GM19025 (cell line): ENCODE measurements at regions not wholly inside any gene's neighbourhood (a gene's known extent, or its start where the extent isn't known, plus 50 kb on each side); places are given as distances from the start of the nearest gene placed in this dataset.
"Not testable (repeated sequence)": the region's sequence is repeated elsewhere in the genome, so short reads cannot be mapped to it uniquely, and the experiment has no call there.

Experiments
- ATAC-seq: cut with Tn5 transposase; IDR thresholded peaks from one replicate; pipeline ENCODE4 v1.9.1; 2021; ENCODE audit warnings: mild to moderate bottlenecking, low read depth, moderate library complexity; ENCODE audit not compliant: unreplicated experiment

DNA sequence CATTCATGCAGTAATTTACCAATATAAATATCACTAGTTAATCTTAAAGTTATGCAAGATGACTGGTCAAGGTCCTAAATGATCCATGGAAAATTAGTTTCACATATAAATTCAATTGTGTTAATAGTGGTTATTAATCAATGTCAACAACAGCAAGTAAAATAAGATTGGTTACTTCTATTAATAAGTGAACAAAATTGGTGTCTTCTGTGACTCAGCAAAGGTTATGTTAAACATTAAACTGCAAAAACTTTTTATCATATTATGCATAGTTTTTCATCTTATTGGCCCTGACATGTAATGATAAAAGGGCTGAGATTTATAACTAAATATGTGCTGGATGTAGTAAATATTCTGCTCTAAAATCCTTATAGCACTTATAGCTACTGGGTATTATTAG lies 359.0 kb upstream of the UBE2E3 start:
- no peak for ATAC-seq

DNA sequence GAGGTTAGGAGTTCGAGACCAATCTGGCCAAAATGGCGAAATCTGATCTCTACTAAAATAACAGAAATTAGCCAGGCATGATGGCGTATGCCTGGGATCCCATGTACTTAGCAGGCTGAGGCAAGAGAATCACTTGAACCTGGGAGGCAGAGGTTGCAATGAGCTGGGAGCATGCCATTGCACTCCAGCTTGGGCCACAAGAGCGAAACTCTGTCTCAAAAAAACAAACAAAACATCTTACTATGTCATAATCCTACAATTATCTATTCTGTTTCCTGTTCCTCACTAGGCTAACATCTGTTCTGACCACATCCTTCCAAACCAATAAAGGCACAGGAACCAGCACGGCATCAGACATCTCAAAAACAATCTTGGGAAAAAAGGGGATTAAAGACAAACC lies 361.8 kb upstream of the UBE2E3 start:
- no peak for ATAC-seq

DNA sequence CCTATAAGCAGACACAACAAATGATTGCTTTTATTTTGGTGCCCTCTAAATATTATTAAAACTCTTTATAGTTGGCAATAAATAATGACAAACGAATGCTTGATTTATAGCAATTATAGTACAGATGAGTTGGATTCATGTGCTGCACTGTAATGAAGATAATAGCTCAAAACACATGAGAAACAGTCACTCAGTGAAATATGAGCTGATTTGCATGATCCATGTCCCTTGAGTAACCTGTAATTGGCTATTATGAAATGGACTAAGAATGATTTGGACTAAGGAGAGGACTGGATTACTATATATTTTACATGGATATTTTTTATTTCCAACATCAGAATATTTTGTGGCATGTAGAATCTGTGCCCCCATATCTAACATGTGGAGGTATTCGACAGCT lies 365.6 kb upstream of the UBE2E3 start:
- no peak for ATAC-seq

DNA sequence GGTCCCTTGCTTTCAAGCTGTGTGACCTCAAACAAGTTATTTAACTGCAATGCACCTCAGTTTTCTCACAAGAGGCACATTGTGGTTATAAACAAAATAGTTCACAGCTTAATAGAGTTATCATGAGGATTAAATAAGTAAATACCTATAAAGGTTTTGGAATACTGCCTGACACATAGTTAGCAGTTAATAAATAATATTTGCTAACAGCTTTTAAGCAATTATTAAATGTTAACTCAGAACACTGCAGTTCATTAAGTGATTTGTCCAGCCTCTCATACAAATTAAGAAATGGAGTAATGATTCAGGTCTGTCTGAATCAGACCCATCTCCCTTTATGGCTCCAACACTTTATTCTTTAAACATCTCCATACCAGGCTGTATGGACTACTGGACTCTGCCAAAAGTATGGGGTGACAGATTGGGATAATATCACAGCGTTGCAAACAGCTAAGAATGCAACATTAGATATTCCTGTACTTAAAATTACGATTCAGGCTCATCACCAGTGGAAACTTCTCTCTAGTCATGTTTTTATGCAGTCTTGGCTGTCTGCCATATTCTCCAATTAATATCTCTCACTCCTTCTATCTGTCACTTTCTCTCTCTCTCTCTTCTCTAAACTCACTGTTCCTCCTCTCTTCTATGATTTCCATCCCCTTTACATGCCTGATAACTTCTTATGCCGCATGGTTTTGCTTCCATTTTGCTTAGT lies 370.6 kb upstream of the UBE2E3 start:
- ATAC-seq: no peak

DNA sequence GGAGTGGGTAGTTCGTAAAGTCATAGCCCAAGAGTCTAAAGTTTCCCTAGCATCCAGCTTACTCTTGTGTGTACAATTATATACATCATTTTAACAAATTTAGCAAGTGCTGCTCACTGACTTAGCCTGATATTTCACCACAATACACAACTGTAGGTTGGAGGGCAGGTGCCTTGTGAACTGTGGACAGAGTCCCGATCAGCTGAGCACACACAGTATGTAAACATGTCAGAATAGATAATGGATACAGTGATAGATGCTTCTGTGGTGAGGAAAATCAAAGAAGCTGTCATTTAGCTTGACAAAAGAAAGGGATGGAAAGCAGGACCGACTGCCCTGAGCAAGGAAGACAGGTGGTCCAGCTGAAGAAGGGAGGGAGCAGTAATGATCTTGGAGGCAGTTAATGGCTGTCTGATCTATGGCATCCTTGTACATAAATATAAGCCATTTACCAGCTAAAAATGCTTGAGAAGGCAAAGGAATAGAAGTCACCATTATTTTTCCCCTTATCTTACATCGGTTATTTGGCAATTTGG lies 372.8 kb upstream of the UBE2E3 start:
- ATAC-seq: no peak

DNA sequence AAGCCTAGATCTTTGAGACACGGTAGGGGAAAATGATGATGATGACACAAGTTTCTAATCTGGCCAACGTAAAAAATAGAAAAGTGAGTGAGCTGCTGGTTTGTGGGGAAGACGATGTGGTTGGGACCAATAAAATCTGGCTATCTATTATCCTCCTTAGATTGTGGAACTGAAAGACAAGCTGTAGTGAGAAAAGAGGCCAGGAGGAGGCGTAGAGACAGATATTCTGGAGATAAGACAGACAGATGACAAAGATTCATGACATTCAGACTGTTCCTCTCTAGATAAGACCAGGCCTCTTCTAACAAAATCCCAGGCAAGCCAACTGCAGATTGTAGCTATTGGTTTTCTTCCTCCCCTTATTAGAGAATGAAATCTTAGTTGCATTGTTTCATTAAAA lies 376.3 kb upstream of the UBE2E3 start:
- no peak for ATAC-seq

DNA sequence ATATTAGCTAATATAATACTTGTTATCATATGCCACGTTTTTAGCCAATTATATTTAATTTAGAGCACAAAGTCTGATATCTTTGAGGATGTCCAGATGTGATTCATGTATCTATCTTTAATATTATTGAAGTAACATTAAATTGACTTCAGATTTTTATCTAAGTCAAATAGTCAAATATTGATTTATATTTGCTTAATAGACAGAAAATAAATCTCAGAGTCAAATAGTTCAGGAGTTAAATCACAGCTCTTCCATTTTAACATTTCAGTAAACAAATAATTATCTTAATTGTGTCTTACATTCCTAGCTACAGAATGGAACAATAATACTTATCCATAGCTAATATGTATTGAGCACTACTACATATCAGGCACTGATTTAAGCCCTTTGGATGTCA lies 379.4 kb upstream of the UBE2E3 start:
- ATAC-seq: no peak

DNA sequence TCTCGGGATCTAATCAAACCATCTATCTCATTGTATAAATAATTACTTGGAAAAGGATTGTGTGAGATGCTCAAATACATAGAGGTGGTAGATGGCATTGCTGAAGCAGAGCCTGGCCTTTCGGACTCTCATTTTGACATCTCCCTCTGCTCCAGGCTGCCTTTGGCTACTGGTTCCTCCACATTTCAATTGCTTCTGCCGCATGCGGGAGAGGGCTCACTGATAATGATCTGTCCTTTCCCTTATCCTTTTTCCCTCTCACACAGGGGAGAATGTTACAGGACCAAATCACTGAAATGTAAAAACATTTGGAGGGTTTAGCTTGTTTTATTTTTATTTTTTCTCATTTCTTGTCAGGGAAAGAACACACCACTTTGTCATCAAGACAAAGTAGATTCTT lies 380.6 kb upstream of the UBE2E3 start:
- ATAC-seq: no peak

DNA sequence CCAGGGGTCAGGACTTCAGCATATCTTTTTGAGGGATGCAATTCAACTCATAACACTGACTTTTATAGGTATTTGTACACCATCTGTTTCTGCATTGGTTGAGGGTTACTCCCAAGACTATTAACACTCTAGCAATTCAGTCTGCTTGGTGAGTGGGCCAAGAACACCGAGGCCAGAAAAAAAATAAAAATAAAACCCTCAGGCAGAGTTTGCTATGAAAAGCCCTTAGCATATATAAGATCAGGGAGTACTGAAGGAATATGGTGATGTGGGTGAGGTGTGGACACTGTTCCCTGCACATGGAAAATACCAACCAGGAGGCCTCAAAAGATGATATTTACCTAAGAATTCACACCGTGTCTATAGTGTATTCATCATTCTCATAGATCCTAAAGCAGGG lies 383.2 kb upstream of the UBE2E3 start:
- ATAC-seq: no peak

DNA sequence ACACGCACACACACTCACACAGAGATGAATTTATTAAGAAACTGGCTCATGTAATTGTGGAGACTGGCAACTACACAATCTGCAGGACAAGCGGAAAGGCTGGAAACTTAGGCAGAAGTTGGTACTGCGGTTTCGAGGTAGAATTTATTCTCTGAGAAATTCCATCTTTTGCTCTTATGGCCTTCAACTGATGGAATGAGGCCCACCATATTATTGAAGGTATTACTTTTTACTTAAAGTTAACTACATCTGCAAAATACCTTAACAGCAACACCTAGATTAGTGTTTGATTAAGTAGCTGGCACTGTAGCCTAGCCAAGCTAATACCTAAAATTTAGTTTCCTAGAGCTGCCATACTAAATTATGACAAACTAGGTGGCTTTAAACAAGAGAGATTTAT lies 384.0 kb upstream of the UBE2E3 start:
- ATAC-seq: no peak

DNA sequence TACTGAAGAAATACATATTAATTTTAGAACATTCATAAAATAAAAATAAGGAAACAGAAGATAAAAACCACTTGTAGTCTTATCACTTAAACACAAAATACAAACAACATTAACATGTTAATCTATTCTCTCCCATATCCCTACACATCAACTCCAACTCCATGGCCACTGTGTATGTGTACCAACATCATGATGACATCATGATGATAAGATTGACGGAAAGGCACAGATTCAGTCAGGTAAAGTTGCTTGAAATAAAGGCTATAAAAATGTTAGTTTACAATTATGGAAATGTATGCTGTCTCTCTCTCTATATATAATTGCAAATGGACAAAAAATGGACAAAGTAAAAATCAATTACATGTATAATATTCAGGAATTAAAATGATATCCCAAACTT lies 388.5 kb upstream of the UBE2E3 start:
- no peak for ATAC-seq

DNA sequence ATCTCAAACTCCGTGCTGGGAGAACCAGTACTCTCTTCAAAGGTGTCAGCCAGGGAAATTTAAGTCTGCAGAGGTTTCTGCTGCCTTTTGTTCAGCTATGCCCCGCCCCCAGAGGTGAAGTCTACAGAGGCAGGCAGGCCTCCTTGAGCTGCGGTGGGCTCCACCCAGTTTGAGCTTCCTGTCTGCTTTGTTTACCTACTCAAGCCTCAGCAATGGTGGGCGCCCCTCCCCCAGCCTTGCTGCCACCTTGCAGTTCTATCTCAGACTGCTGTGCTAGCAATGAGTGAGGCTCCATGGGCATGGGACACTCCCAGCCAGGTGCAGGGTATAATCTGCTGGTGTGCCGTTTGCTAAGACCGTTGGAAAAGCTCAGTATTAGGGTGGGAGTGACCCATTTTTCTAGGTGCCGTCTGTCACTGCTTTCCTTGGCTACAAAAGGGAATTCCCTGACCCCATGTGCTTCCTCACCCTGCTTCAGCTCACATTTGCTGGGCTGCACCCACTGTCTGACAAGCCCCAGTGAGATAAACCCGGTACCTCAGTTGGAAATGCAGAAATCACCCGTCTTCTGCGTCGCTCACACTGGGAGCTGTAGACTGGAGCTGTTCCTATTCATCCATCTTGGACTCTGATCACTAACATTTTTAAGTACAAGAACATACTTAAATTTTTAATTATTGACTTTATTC lies 389.2 kb upstream of the UBE2E3 start:
- ATAC-seq: not testable (repeated sequence)

DNA sequence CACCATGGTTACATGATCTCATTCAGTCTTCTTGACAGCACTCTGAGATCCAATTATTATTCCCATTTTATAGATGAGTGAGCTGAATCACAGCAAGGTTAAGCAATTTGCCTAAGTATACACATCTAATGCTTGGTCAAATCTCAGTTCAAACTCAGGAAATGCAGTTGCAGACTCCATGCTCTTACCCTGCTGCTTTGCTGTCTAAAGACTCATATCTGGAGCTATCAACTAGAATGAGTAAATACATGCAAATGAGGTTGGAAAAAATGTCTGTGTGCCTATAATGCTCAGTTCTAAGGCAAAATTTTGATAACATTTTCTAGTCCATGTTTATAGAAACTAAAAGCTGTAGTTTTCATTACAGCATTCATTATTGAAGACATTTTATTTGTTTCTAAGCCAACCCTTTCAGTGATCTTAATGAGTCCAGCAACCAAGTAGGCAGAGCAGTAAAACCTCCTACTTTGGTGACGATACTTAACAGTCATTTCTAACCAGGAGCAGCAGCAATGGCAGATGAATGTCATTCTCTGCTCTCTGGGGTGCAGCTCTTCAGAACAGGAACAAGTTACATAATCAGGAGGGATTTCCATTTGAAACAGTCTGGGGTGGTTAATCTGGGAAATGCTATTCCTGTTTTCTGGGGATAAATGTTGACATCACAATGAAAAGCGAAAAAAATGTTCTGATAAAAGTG lies 396.8 kb upstream of the UBE2E3 start:
- no peak for ATAC-seq

DNA sequence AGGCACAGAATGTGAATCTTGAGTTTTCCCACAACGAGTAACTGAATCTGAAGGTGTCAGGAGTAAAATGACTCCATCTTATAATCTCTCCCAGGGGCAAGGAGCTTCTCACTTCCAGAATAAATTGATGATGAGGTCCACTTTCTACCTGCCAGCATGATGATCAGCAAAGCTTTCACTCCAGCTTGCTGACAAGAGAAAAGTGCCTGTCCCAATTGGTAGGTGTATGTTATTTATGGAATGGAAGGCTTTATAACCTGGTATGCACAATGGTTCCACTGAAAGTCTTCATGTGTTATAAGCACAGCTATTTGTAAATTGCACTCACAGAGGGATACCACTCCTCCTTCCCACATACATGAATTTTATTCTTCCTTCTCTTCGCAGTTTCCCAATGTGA lies 401.0 kb upstream of the UBE2E3 start:
- no peak for ATAC-seq

DNA sequence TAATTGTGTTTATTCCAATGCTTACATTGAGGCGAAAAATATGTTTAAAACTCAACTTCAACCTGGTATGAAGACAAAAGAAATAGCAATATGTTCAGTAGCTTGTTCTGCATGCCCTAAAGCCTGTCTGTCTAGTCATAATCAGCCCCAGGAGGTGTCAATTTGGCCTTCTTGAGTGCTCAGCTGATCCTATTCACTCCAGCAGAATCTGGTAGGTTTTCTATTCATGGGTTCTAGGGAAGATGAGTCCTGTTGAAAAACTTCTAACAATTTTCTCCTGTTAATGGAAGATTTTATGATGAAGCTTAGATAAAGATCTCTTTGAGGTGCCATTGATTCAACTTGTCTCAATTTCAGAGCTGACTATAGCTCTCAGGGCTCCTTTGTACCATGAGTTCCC lies 402.0 kb upstream of the UBE2E3 start:
- ATAC-seq: no peak

DNA sequence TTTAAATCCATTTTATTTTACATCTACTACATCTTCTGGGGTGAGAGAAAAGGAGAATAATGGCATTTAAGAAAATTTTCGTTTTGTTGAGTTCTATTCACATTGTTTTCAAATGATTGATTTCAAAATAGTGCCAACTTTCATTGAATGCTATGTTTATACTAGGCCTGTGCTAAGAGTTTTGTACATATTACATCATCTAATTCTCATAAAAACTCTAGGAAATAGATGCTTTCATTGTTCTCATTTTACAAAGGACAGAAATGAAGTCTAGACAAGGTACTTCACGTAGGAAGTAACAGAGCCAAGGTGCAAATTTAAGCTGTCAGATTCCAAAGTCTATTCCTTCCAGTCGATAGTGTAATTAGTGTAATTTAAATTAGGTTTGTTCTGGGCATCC lies 402.8 kb upstream of the UBE2E3 start:
- no peak for ATAC-seq

DNA sequence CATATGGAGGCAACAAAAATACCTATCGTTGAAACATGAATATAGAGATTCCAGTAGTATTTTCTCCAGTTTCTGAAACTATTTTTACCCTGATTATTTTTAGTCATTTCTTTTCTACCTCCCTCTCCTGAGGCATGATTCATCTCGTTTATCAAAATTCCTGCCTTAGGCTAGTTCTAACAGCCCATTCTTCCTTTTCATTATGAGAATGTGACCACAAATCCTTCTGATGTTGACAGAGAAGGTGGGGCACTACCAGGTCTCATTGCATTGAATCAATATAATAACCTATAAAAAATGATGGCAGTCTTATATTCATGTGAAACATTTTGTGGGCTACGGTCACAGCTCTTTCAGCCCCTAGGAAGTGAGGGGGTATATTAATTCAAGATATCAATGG lies 406.5 kb upstream of the UBE2E3 start:
- no peak for ATAC-seq

DNA sequence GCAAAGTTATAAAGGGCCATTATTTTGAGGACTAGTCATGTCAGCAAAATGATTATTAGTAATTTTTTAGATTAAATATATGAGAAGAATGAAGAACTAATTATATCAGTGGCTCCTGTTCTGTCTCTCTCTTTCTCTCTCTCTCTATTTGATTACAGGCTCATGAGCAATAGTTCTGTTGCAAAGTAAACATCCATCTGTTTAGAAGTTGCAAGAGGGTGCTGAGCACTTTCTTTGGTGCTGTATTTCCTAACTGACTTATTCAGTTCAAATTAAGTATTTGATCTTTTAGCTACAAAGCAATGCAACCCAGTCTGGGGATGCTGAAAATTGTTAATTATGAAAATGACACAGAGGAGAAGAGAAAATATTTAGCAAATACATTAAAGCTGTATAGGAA lies 408.1 kb upstream of the UBE2E3 start:
- ATAC-seq: no peak

DNA sequence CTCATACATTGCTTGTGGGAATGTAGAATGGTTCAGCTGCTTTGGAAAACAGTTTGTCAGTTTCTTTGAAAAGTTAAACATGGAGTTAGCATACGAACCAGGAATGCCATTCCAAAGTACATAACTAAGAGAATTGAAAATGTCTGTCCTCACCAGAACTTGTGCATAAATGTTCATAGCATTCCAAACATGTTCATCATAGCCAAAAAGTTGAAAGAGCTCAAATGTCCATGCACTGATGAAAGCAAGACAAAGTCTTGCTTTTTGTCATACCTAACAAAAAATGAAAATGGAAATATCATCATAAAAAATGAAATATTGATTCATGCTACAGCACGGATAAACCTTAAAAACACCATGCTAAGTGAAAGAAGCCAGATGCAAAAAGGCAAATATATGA lies 408.8 kb upstream of the UBE2E3 start:
- no peak for ATAC-seq

DNA sequence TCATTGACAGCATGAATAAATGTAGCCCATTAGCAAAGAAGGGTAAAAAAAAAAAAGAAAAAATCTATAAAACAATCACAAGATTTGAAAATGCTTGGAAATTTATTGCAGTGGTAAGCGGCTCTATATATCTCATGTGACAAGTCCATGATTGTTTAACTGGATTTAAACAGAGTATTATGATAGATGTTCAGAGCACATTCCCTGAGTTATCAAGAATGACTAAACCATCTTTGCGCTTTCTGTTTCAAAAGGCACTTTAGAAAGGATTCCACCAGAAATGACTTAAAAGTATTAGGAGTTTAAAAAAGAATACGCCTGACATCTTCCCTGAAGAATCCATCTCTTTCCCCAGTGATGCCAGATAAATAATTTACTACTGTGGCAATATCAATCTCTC lies 409.5 kb upstream of the UBE2E3 start:
- ATAC-seq: no peak

DNA sequence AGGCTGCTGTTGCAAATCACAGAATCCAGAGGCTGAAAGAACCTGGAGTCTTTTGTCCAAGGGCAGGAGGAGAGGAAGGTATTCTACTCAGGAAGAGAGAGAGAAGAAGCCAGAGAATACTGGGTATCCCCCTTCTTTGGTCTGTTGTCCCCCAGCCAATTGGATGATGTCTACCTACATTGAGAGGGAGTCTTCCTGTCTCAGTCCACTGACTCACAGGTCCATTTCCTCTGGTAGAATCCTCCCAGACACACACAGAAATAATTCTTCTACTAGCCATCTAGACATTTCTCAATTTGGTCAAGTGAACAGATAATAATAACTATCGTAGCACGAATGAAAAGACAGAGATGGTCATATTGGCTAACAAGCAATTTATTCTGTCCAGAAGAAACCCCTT lies 416.4 kb upstream of the UBE2E3 start:
- no peak for ATAC-seq

DNA sequence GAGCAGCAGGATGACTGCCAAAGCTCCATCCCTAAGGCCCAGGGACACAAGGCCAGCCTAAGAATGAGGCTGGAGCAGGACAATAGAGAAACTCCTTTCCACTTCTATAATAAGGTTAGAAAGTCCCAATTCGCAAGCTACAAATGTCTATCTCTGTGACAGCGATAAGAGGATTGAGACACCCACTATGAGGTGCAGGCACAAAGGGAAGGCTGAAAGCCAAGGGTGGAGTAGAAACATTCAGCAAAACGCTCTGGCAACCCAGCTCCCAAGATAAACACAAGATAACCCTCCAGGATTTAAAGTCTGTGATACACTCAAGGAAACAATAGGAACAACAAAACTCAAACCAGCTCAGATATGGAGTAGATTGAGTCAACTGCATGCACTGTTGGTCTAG lies 418.0 kb upstream of the UBE2E3 start:
- no peak for ATAC-seq
